NCI-H2107 treated with DMSO at 0.1 percent for 48 hours (cell line): ENCODE measurements at regions not wholly inside any gene's neighbourhood (a gene's known extent, or its start where the extent isn't known, plus 50 kb on each side); places are given as distances from the start of the nearest gene placed in this dataset.
"Not testable (repeated sequence)": the region's sequence is repeated elsewhere in the genome, so short reads cannot be mapped to it uniquely, and the experiment has no call there.

Experiments used
- DNase-seq: peaks from one replicate; lab custom pipeline; 2025; ENCODE audit not compliant: unreplicated experiment; lab: John Stamatoyannopoulos, UW

GRCh38 chr11:3445535-3445934 lies 66.6 kb upstream of the ZNF195 start:
- not testable (repeated sequence) for DNase-seq

GRCh38 chr11:3444420-3444744 lies 65.4 kb upstream of the ZNF195 start:
- not testable (repeated sequence) for DNase-seq

- DNase-seq, result peak; percentile 23
These were observed 64.9 kb upstream of the ZNF195 start for GRCh38 chr11:3443700-3444419.

- not testable (repeated sequence) for DNase-seq
These were observed 58.5 kb upstream of the ZNF195 start for GRCh38 chr11:3437441-3437840.

- DNase-seq, result no peak
These were observed 56.0 kb upstream of the ZNF195 start for GRCh38 chr11:3434976-3435375.

GRCh38 chr11:3429191-3429590 lies 50.2 kb upstream of the ZNF195 start:
- DNase-seq, result not testable (repeated sequence)
